Lower leg skin (tissue), 3 donors: ENCODE measurements at regions not wholly inside any gene's neighbourhood (a gene's known extent, or its start where the extent isn't known, plus 50 kb on each side); places are given as distances from the start of the nearest gene placed in this dataset.

Experiments
- POLR2A ChIP-seq, 2 donors: fragments of 450-650 bp; IDR thresholded peaks; one replicate each; pipeline ENCODE4 v1.6.1; 2016 to 2017; ENCODE audit warnings: antibody characterized with exemption in 2 of 2, mild to moderate bottlenecking in 1 of 2, moderate library complexity in 1 of 2
- TF ChIP-seq, protein P1 (sequence below), 3 donors: fragments of 450-650 bp; IDR thresholded peaks; one replicate each; pipeline ENCODE4 v1.5.1; 2016; ENCODE audit warnings: antibody characterized with exemption in 3 of 3, mild to moderate bottlenecking in 3 of 3, moderate library complexity in 2 of 3

- TF ChIP-seq, protein P1, sequence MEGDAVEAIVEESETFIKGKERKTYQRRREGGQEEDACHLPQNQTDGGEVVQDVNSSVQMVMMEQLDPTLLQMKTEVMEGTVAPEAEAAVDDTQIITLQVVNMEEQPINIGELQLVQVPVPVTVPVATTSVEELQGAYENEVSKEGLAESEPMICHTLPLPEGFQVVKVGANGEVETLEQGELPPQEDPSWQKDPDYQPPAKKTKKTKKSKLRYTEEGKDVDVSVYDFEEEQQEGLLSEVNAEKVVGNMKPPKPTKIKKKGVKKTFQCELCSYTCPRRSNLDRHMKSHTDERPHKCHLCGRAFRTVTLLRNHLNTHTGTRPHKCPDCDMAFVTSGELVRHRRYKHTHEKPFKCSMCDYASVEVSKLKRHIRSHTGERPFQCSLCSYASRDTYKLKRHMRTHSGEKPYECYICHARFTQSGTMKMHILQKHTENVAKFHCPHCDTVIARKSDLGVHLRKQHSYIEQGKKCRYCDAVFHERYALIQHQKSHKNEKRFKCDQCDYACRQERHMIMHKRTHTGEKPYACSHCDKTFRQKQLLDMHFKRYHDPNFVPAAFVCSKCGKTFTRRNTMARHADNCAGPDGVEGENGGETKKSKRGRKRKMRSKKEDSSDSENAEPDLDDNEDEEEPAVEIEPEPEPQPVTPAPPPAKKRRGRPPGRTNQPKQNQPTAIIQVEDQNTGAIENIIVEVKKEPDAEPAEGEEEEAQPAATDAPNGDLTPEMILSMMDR (IDR thresholded peaks at IDR 0.05), result no peak
- no peak for TF ChIP-seq POLR2A (IDR thresholded peaks at IDR 0.05)
Measured at GRCh38 chr4:166546009-166546408, 673.0 kb downstream of the TLL1 start.
